ENCODE measurements at regions not wholly inside any gene's neighbourhood (a gene's known extent, or its start where the extent isn't known, plus 50 kb on each side); places are given as distances from the start of the nearest gene placed in this dataset.

- no peak for TF ChIP-seq POLR2A (IDR thresholded peaks at IDR 0.05)
- no peak for TF ChIP-seq CTCF (IDR thresholded peaks at IDR 0.05)
These were observed 259.1 kb downstream of the HDGFL1 start for GRCh38 chr6:22828179-22829062.
